ENCODE measurements at regions not wholly inside any gene's neighbourhood (a gene's known extent, or its start where the extent isn't known, plus 50 kb on each side); places are given as distances from the start of the nearest gene placed in this dataset.

DNA sequence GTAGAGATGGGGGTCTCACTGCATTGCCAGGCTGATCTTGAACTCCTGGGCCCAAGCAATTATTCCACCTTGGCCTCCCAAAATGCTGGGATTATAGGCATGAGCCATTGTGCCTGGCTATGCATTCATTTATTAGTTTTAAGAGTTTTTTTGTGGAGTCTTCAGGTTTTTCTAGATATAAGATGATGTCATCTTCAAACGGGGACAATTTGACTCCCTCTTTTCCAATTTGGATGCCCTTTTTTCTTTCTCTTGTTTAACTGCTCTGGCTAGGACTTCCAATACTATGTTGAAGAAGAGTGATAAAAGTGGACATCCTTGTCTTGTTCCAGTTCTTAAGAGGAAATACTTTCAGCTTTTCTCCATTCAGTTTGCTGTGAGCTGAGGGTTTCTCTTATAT is 113.7 kb upstream of the PARD3B start:
- in situ Hi-C loops (cut with HindIII; ENCODE audit: extremely low pct_ligation_motif_present, low pct_unique_long_range_greater_than_20kb) (no loop called here), intact Hi-C loops (cut with micrococcal nuclease; ENCODE audit: unreplicated experiment) (no loop called here)
- peaks cover 9% of the 10 kb centered on the region; the same call in 1 of the 2 replicates for H3K4me1 ChIP-seq (ENCODE audit: insufficient read depth, low read length)
- H3K4me3 ChIP-seq (replicated peaks in 1 of 3; ENCODE audit: insufficient read depth in 1 of 3, low read depth in 2 of 3, low read length in 3 of 3): no peak overlapping the region
- FAIRE-seq (no peak), ATAC-seq (no peak), DNase-seq (ENCODE audit: low spot score) (no peak)
- CTCF ChIA-PET (ENCODE audit: low intra/inter-chr PET ratio, low total read pairs): no interaction called here
- BruUV-seq (replicated peaks): no TSS peak
- peaks cover 69% of the 10 kb centered on the region for H3K9me3 ChIP-seq (ENCODE audit: low read length)
- H3K79me2 ChIP-seq (ENCODE audit: insufficient read depth, low read length): no peaks in the 10 kb centered on the region
- no peak overlapping the region for H3K27ac ChIP-seq (ENCODE audit: extremely low read length, insufficient read depth, low read length)
- H2AFZ ChIP-seq (ENCODE audit: low read length): no peak overlapping the region
- H3K27me3 ChIP-seq (ENCODE audit: control insufficient read depth in 1 of 2, insufficient read depth in 2 of 2, low read length in 2 of 2): no peaks in the 10 kb centered on the region
- no peak for TF ChIP-seq THAP11 (CRISPR knock-in tag; IDR thresholded peaks at IDR 0.05)
- TF ChIP-seq ATF7 (IDR thresholded peaks at IDR 0.05): peak; percentile 92
- no peak for TF ChIP-seq ATF7 (CRISPR knock-in tag; IDR thresholded peaks at IDR 0.05)
- TF ChIP-seq ZNF292 (CRISPR knock-in tag; IDR thresholded peaks at IDR 0.05; ENCODE audit: borderline replicate concordance, low read depth): no peak
- no peaks in the 10 kb centered on the region for H4K20me1 ChIP-seq (ENCODE audit: insufficient read depth, low read length)
- no peak overlapping the region for H3K4me2 ChIP-seq (ENCODE audit: low read depth, low read length)
- no peak overlapping the region for H3K9ac ChIP-seq (ENCODE audit: insufficient read depth, low read depth, low read length)
- H3K36me3 ChIP-seq (replicated peaks in 1 of 2; ENCODE audit: control insufficient read depth in 1 of 2, insufficient read depth in 2 of 2, low read length in 2 of 2): no peaks in the 10 kb centered on the region
- POLR2A ChIA-PET: no interaction called here
- 44% methylated on average over 1 of the region's 1 CpG for WGBS (ENCODE audit: low lambda C conversion rate)

GRCh38 chr2:204432196-204432595 is 113.1 kb upstream of the PARD3B start:
- Histone ChIP-seq H3K79me2 (ENCODE audit: insufficient read depth, low read length) (no peaks in the 10 kb centered on the region), H3K4me2 (ENCODE audit: low read depth, low read length) (no peak overlapping the region), H3K27ac (ENCODE audit: extremely low read length, insufficient read depth, low read length) (no peak overlapping the region), H3K36me3 (replicated peaks in 1 of 2; ENCODE audit: control insufficient read depth in 1 of 2, insufficient read depth in 2 of 2, low read length in 2 of 2) (no peaks in the 10 kb centered on the region), H3K9me3 (ENCODE audit: low read length) (peaks cover 63% of the 10 kb centered on the region), H2AFZ (ENCODE audit: low read length) (no peak overlapping the region), H3K4me1 (ENCODE audit: insufficient read depth, low read length) (peaks cover 15% of the 10 kb centered on the region), H4K20me1 (ENCODE audit: insufficient read depth, low read length) (no peaks in the 10 kb centered on the region), H3K27me3 (ENCODE audit: control insufficient read depth in 1 of 2, insufficient read depth in 2 of 2, low read length in 2 of 2) (no peaks in the 10 kb centered on the region), H3K9ac (ENCODE audit: insufficient read depth, low read depth, low read length) (no peak overlapping the region), H3K4me3 (replicated peaks in 1 of 3; ENCODE audit: insufficient read depth in 1 of 3, low read depth in 2 of 3, low read length in 3 of 3) (no peak overlapping the region)
- CTCF ChIA-PET (ENCODE audit: low intra/inter-chr PET ratio, low total read pairs): no interaction called here
- intact Hi-C loops (cut with micrococcal nuclease; ENCODE audit: unreplicated experiment): no loop called here
- no peak for ATAC-seq
- POLR2A ChIA-PET: no interaction called here
- in situ Hi-C loops (cut with HindIII; ENCODE audit: extremely low pct_ligation_motif_present, low pct_unique_long_range_greater_than_20kb): no loop called here
- FAIRE-seq: no peak
- no TSS peak for BruUV-seq (replicated peaks)
- DNase-seq (ENCODE audit: low spot score): no peak
- 65% methylated on average over 6 of the region's 6 CpGs for WGBS (ENCODE audit: low lambda C conversion rate)
- no peak for TF ChIP-seq GMEB2 (CRISPR knock-in tag; IDR thresholded peaks at IDR 0.05; ENCODE audit: low read depth)
- TF ChIP-seq EZH2 (conservative IDR thresholded peaks at IDR 0.05; ENCODE audit: low read depth, low read length): no peak
- no peak for TF ChIP-seq FOSL2 (CRISPR knock-in tag; IDR thresholded peaks at IDR 0.05)
- no peak for TF ChIP-seq TOE1 (CRISPR knock-in tag; IDR thresholded peaks at IDR 0.05)
- no peak for TF ChIP-seq FLYWCH1 (CRISPR knock-in tag; IDR thresholded peaks at IDR 0.05)
- TF ChIP-seq, protein P1, sequence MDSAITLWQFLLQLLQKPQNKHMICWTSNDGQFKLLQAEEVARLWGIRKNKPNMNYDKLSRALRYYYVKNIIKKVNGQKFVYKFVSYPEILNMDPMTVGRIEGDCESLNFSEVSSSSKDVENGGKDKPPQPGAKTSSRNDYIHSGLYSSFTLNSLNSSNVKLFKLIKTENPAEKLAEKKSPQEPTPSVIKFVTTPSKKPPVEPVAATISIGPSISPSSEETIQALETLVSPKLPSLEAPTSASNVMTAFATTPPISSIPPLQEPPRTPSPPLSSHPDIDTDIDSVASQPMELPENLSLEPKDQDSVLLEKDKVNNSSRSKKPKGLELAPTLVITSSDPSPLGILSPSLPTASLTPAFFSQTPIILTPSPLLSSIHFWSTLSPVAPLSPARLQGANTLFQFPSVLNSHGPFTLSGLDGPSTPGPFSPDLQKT (CRISPR knock-in tag; IDR thresholded peaks at IDR 0.05; ENCODE audit: borderline replicate concordance): no peak
- TF ChIP-seq GABPB1 (CRISPR knock-in tag; IDR thresholded peaks at IDR 0.05): no peak
- TF ChIP-seq SIX1 (CRISPR knock-in tag; IDR thresholded peaks at IDR 0.05; ENCODE audit: borderline replicate concordance): no peak
- no peak for TF ChIP-seq ZNF737 (CRISPR knock-in tag; IDR thresholded peaks at IDR 0.05; ENCODE audit: borderline replicate concordance)
- TF ChIP-seq GATAD2A (CRISPR knock-in tag; IDR thresholded peaks at IDR 0.05): no peak
- TF ChIP-seq ZNF776 (CRISPR knock-in tag; IDR thresholded peaks at IDR 0.05): no peak
- TF ChIP-seq ATRX (CRISPR knock-in tag; IDR thresholded peaks at IDR 0.05; ENCODE audit: borderline replicate concordance): no peak
